HepG2 (cell line): ENCODE measurements at regions not wholly inside any gene's neighbourhood (a gene's known extent, or its start where the extent isn't known, plus 50 kb on each side); places are given as distances from the start of the nearest gene placed in this dataset.

Source experiments
- ATAC-seq: fragments of 200-7000 bp; cut with Tn5 transposase; 3 replicates; pipeline ENCODE4 v1.9.1; 2020; ENCODE audit warnings: mild to moderate bottlenecking, moderate library complexity
- BruUV-seq: library from RNA; stranded (reverse); fragments of 400-500 nt; replicated peaks from 2 replicates; lab custom pipeline; 2021; lab: Mats Ljungman, UMichigan
- CTCF ChIA-PET: fragments of 300-600 bp; formaldehyde crosslinking; extraction: SDS; loops from one replicate; lab custom pipeline; 2021; ENCODE audit warnings: low total read pairs, inconsistent platforms, low intra/inter-chr PET ratio; lab: Yijun Ruan, JAX
- POLR2A ChIA-PET: fragments of 350-600 bp; sonication (Branson Sonifier 250); formaldehyde crosslinking; loops from one replicate; lab custom pipeline; 2020; ENCODE audit warnings: antibody characterized with exemption, inconsistent platforms; lab: Yijun Ruan, JAX
- DNase-seq: peaks from one replicate; pipeline ENCODE4 v3.0.0-alpha.2; 2015; ENCODE audit warnings: low spot score
- FAIRE-seq: peaks from 3 replicates; lab custom pipeline; 2011; peaks lifted over from hg19 to GRCh38; lab: Jason Lieb, UNC
- H2AFZ ChIP-seq: one replicate; pipeline ENCODE4 v1.6.1; 2011; ENCODE audit warnings: low read length, inconsistent platforms
- H3K27ac ChIP-seq: fragments of 300-600 bp; 3 replicates; pipeline ENCODE4 v1.8.0; 2011; ENCODE audit warnings: mixed run types, mild to moderate bottlenecking, mixed read lengths, low read length, inconsistent platforms; ENCODE audit not compliant: insufficient read depth; ENCODE audit errors: extremely low read length
- H3K27me3 ChIP-seq, 2 experiments: fragments of 200-600 bp in 1 of 2; 2 replicates in 1 of 2; 3 replicates in 1 of 2; pipeline versions ENCODE4 v1.6.0 to v1.8.0; 2011; ENCODE audit warnings: low read length in 2 of 2, mild to moderate bottlenecking in 2 of 2, moderate library complexity in 2 of 2, inconsistent platforms in 1 of 2; ENCODE audit not compliant: insufficient read depth in 2 of 2, control insufficient read depth in 1 of 2
- H3K36me3 ChIP-seq, 2 experiments: fragments of 200-600 bp in 1 of 2; replicated peaks in 1 of 2; 2 replicates in 1 of 2; 3 replicates in 1 of 2; pipeline versions ENCODE4 v1.5.1 to v1.8.0; 2011; ENCODE audit warnings: low read length in 2 of 2, inconsistent platforms in 1 of 2; ENCODE audit not compliant: insufficient read depth in 2 of 2, control insufficient read depth in 1 of 2
- H3K4me1 ChIP-seq: 2 replicates; pipeline ENCODE4 v1.5.1; 2012; ENCODE audit warnings: low read length, inconsistent platforms; ENCODE audit not compliant: insufficient read depth
- H3K4me2 ChIP-seq: 2 replicates; pipeline ENCODE4 v1.6.0; 2011; ENCODE audit warnings: low read depth, low read length, inconsistent platforms
- H3K4me3 ChIP-seq, 3 experiments: fragments of 200-600 bp in 1 of 3; sonication (generic), shearing (Covaris generic) in 1 of 3; replicated peaks in 1 of 3; 2 replicates each; pipeline ENCODE4 v1.5.1; 2011 to 2016; ENCODE audit warnings: low read length in 3 of 3, inconsistent platforms in 2 of 3, low read depth in 2 of 3, mild to moderate bottlenecking in 2 of 3, control low read depth in 1 of 3, mixed read lengths in 1 of 3; ENCODE audit not compliant: insufficient read depth in 1 of 3
- H3K79me2 ChIP-seq: one replicate; pipeline ENCODE4 v1.6.1; 2011; ENCODE audit warnings: low read length, inconsistent platforms; ENCODE audit not compliant: insufficient read depth
- H3K9ac ChIP-seq: 2 replicates; pipeline ENCODE4 v1.6.0; 2011; ENCODE audit warnings: mild to moderate bottlenecking, low read depth, low read length, inconsistent platforms; ENCODE audit not compliant: insufficient read depth
- H3K9me3 ChIP-seq: 2 replicates; pipeline ENCODE4 v1.5.1; 2012; ENCODE audit warnings: mild to moderate bottlenecking, low read length
- H4K20me1 ChIP-seq: 2 replicates; pipeline ENCODE4 v1.6.0; 2011; ENCODE audit warnings: inconsistent platforms, mild to moderate bottlenecking, low read length, moderate library complexity; ENCODE audit not compliant: insufficient read depth
- BRD4 ChIP-seq: sonication (generic); formaldehyde crosslinking; IDR thresholded peaks from 2 replicates; pipeline ENCODE4 v1.4.0; 2020; ENCODE audit warnings: missing genetic modification reagents
- GATAD2A ChIP-seq: IDR thresholded peaks from 2 replicates; pipeline ENCODE4 v1.6.1; 2016
- NFKB2 ChIP-seq: sonication (generic); formaldehyde crosslinking; IDR thresholded peaks from 2 replicates; pipeline ENCODE4 v1.4.0; 2020; ENCODE audit warnings: missing genetic modification reagents, borderline replicate concordance
- REL ChIP-seq: sonication (generic); formaldehyde crosslinking; conservative IDR thresholded peaks from 2 replicates; pipeline ENCODE4 v1.8.0; 2022; ENCODE audit warnings: mild to moderate bottlenecking, missing genetic modification reagents, moderate library complexity
- RXRA ChIP-seq: sonication (generic); formaldehyde crosslinking; IDR thresholded peaks from 2 replicates; pipeline ENCODE4 v1.5.1; 2020; ENCODE audit warnings: missing genetic modification reagents
- STAG1 ChIP-seq: sonication (generic); formaldehyde crosslinking; IDR thresholded peaks from 2 replicates; pipeline ENCODE4 v1.4.0; 2020; ENCODE audit warnings: missing genetic modification reagents
- ZFP1 ChIP-seq: IDR thresholded peaks from 2 replicates; pipeline ENCODE4 v1.6.1; 2016
- ZNF75D ChIP-seq: sonication (generic); formaldehyde crosslinking; IDR thresholded peaks from 2 replicates; pipeline ENCODE4 v1.8.1; 2023; ENCODE audit warnings: missing genetic modification reagents, mild to moderate bottlenecking, borderline replicate concordance
- WGBS: methylation state at CpG from one replicate; pipeline ENCODE4 v1.1.6; 2017; ENCODE audit warnings: low lambda C conversion rate; 5-methylcytosine and 5-hydroxymethylcytosine counted together
- in situ Hi-C: cut with HindIII; loops from 2 replicates; pipeline ENCODE4 v1.10.0; 2017; ENCODE audit warnings: low pct_unique_long_range_greater_than_20kb; ENCODE audit not compliant: extremely low pct_ligation_motif_present
- intact Hi-C: fragments of 100-400 bp; cut with micrococcal nuclease; formaldehyde crosslinking; loops from one replicate; pipeline ENCODE4 v1.10.0; 2022; ENCODE audit not compliant: unreplicated experiment
- TF ChIP-seq, protein P1 (sequence below): sonication (generic); formaldehyde crosslinking; IDR thresholded peaks from 2 replicates; pipeline ENCODE4 v1.5.0; 2020; ENCODE audit warnings: mild to moderate bottlenecking, missing genetic modification reagents, moderate library complexity
- TF ChIP-seq, protein P2 (sequence below): conservative IDR thresholded peaks from 2 replicates; pipeline ENCODE4 v1.6.1; 2018; ENCODE audit warnings: missing genetic modification reagents
- TF ChIP-seq, protein P3 (sequence below): sonication (generic); formaldehyde crosslinking; IDR thresholded peaks from 2 replicates; pipeline ENCODE4 v1.5.1; 2020; ENCODE audit warnings: missing genetic modification reagents, mild to moderate bottlenecking, borderline replicate concordance
- TF ChIP-seq, protein P4 (sequence below): IDR thresholded peaks from 2 replicates; pipeline ENCODE4 v1.6.1; 2016

DNA sequence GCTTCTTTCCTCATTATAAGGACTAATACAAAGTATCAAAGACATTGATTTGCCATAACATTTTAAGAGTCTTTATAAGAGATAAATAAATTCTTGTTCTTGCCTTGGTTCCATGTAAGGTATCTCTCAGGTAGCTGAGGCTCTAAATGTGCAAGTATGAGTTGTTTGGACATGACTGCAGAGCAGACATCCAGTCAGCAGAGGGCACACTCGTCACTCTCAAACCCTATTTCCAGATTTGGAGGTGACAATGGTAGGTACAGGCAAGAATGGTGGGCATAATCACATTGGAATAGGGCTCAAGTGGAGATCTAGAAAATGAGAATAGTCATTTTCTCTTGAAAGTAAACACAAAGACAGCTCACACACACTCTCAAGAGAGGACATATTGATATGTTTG lies 133.3 kb upstream of the ZIC3 start:
- Histone ChIP-seq H3K79me2 (no peaks in the 10 kb centered on the region), H3K27ac (no peak overlapping the region), H3K9me3 (no peaks in the 10 kb centered on the region), H2AFZ (no peak overlapping the region), H3K36me3 (no peaks in the 10 kb centered on the region), H4K20me1 (no peaks in the 10 kb centered on the region), H3K9ac (no peak overlapping the region), H3K4me1 (no peaks in the 10 kb centered on the region), H3K4me2 (no peak overlapping the region), H3K4me3 (no peak overlapping the region), H3K27me3 (peaks cover 0 to 7% of the 10 kb centered on the region in 2 experiments; a peak in 2 of 5 replicates)
- intact Hi-C loops: no loop called here
- ChIA-PET POLR2A (no interaction called here), CTCF (no interaction called here)
- DNase-seq (peak; percentile 0), ATAC-seq (0 out of 3 replicates have a peak, but pooled peaks have one; percentile 29), FAIRE-seq (no peak)
- no TSS peak for BruUV-seq
- WGBS: 0% methylated on average over 1 of the region's 1 CpG
- in situ Hi-C loops: no loop called here
- TF ChIP-seq STAG1 (CRISPR knock-in tag) (peak; percentile 57), NFKB2 (CRISPR knock-in tag) (no peak)
- TF ChIP-seq, protein P1, sequence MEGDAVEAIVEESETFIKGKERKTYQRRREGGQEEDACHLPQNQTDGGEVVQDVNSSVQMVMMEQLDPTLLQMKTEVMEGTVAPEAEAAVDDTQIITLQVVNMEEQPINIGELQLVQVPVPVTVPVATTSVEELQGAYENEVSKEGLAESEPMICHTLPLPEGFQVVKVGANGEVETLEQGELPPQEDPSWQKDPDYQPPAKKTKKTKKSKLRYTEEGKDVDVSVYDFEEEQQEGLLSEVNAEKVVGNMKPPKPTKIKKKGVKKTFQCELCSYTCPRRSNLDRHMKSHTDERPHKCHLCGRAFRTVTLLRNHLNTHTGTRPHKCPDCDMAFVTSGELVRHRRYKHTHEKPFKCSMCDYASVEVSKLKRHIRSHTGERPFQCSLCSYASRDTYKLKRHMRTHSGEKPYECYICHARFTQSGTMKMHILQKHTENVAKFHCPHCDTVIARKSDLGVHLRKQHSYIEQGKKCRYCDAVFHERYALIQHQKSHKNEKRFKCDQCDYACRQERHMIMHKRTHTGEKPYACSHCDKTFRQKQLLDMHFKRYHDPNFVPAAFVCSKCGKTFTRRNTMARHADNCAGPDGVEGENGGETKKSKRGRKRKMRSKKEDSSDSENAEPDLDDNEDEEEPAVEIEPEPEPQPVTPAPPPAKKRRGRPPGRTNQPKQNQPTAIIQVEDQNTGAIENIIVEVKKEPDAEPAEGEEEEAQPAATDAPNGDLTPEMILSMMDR (CRISPR knock-in tag): peak; percentile 55

DNA sequence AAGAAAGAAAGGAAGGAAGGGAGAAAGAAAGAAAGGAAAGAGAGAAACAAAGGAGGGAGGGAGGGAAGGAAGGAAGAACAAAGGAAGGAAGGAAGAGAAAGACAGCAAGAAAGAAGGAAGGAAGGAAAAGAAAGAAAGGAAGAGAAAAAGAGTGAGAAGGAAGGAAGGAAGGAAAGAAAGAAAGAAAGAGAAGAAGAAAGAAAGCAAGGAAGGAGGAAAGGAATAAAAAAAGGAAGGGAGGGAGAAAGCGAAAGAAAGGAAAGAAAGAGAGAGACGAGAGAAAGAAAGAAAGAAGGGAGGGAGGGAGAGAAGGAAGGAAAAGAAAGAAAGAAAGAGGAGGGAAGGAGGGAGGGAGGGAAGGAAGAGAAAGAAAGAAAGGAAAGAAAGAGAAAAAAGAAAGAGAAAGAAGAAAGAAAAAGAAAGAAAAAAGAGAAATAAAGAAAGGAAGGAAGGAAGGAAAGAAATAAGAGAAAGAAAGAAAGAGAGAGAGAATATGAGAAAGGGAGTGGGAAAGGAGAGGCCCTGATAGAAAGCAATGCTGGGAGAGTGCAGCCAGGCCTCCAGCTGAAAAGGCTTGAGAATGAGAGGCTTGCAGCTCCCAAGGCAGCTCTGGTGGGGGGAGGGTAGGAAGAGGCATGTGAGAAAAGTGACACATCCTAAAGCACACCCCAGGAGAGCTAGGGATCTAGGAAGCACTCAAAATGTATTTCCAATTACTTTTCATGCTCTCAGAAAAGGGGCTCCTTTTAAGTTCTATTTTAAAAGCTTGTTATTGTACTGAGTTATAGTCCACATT lies 134.0 kb upstream of the ZIC3 start:
- Histone ChIP-seq H3K9ac (no peak overlapping the region), H2AFZ (no peak overlapping the region), H3K9me3 (no peaks in the 10 kb centered on the region), H3K27ac (no peak overlapping the region), H3K4me1 (no peaks in the 10 kb centered on the region), H3K4me3 (no peak overlapping the region), H3K79me2 (no peaks in the 10 kb centered on the region), H3K27me3 (peaks cover 0 to 10% of the 10 kb centered on the region in 2 experiments; a peak in 2 of 5 replicates), H3K36me3 (no peaks in the 10 kb centered on the region), H4K20me1 (no peaks in the 10 kb centered on the region), H3K4me2 (no peak overlapping the region)
- BruUV-seq: no TSS peak
- FAIRE-seq (no peak), DNase-seq (no peak), ATAC-seq (no peak)
- WGBS: 12% methylated on average over 2 of the region's 2 CpGs
- intact Hi-C loops: no loop called here
- POLR2A ChIA-PET: no interaction called here
- in situ Hi-C loops: no loop called here
- CTCF ChIA-PET: no interaction called here
- no peak for TF ChIP-seq ZNF75D (CRISPR knock-in tag)
- TF ChIP-seq GATAD2A (CRISPR knock-in tag): no peak
- no peak for TF ChIP-seq ZFP1
- TF ChIP-seq, protein P2, sequence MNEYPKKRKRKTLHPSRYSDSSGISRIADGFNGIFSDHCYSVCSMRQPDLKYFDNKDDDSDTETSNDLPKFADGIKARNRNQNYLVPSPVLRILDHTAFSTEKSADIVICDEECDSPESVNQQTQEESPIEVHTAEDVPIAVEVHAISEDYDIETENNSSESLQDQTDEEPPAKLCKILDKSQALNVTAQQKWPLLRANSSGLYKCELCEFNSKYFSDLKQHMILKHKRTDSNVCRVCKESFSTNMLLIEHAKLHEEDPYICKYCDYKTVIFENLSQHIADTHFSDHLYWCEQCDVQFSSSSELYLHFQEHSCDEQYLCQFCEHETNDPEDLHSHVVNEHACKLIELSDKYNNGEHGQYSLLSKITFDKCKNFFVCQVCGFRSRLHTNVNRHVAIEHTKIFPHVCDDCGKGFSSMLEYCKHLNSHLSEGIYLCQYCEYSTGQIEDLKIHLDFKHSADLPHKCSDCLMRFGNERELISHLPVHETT (CRISPR knock-in tag): no peak
- TF ChIP-seq, protein P3, sequence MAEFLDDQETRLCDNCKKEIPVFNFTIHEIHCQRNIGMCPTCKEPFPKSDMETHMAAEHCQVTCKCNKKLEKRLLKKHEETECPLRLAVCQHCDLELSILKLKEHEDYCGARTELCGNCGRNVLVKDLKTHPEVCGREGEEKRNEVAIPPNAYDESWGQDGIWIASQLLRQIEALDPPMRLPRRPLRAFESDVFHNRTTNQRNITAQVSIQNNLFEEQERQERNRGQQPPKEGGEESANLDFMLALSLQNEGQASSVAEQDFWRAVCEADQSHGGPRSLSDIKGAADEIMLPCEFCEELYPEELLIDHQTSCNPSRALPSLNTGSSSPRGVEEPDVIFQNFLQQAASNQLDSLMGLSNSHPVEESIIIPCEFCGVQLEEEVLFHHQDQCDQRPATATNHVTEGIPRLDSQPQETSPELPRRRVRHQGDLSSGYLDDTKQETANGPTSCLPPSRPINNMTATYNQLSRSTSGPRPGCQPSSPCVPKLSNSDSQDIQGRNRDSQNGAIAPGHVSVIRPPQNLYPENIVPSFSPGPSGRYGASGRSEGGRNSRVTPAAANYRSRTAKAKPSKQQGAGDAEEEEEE (CRISPR knock-in tag): no peak
- TF ChIP-seq REL (CRISPR knock-in tag): no peak
- TF ChIP-seq, protein P4, sequence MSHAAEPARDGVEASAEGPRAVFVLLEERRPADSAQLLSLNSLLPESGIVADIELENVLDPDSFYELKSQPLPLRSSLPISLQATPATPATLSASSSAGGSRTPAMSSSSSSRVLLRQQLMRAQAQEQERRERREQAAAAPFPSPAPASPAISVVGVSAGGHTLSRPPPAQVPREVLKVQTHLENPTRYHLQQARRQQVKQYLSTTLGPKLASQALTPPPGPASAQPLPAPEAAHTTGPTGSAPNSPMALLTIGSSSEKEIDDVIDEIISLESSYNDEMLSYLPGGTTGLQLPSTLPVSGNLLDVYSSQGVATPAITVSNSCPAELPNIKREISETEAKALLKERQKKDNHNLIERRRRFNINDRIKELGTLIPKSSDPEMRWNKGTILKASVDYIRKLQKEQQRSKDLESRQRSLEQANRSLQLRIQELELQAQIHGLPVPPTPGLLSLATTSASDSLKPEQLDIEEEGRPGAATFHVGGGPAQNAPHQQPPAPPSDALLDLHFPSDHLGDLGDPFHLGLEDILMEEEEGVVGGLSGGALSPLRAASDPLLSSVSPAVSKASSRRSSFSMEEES: no peak
- TF ChIP-seq BRD4 (CRISPR knock-in tag): no peak
- no peak for TF ChIP-seq RXRA (CRISPR knock-in tag)
